GM18505 (cell line): ENCODE measurements at regions not wholly inside any gene's neighbourhood (a gene's known extent, or its start where the extent isn't known, plus 50 kb on each side); places are given as distances from the start of the nearest gene placed in this dataset.
A peak's percentile ranks its signal among the peaks of the same experiment; 100 is the strongest.

Experiments used
- ATAC-seq: cut with Tn5 transposase; IDR thresholded peaks from one replicate; pipeline ENCODE4 v1.9.1; 2021; ENCODE audit not compliant: unreplicated experiment
- POLR2A ChIP-seq: IDR thresholded peaks from 4 replicates; pipeline ENCODE4 v1.6.1; 2011; ENCODE audit warnings: borderline replicate concordance; ENCODE audit not compliant: insufficient read depth, insufficient read length; ENCODE audit errors: extremely low read depth

- TF ChIP-seq POLR2A, result no peak
- no peak for ATAC-seq
These were observed 330.8 kb downstream of the DTWD2 start for GRCh38 chr5:118657576-118657975.

GRCh38 chr5:118653872-118654271 is 334.5 kb downstream of the DTWD2 start:
- no peak for TF ChIP-seq POLR2A

GRCh38 chr5:118653183-118653582 is 335.2 kb downstream of the DTWD2 start:
- no peak for ATAC-seq
- no peak for TF ChIP-seq POLR2A

More at GRCh38 chr5:118653872-118654271, 334.5 kb downstream of the DTWD2 start:
- ATAC-seq, result no peak

- no peak for ATAC-seq
- TF ChIP-seq POLR2A, result no peak
These were observed 337.3 kb downstream of the DTWD2 start for GRCh38 chr5:118651002-118651401.

- no peak for ATAC-seq
- no peak for TF ChIP-seq POLR2A
These were observed 340.8 kb downstream of the DTWD2 start for GRCh38 chr5:118647587-118647986.

- no peak for TF ChIP-seq POLR2A
- no peak for ATAC-seq
These were observed 341.4 kb downstream of the DTWD2 start for GRCh38 chr5:118646917-118647316.

- TF ChIP-seq POLR2A, result no peak
These were observed 350.2 kb downstream of the DTWD2 start for GRCh38 chr5:118637947-118638670.

GRCh38 chr5:118628660-118629354 is 359.5 kb downstream of the DTWD2 start:
- ATAC-seq, result no peak
- TF ChIP-seq POLR2A, result no peak

More at GRCh38 chr5:118637947-118638670, 350.2 kb downstream of the DTWD2 start:
- no peak for ATAC-seq

GRCh38 chr5:118620233-118620632 is 368.1 kb downstream of the DTWD2 start:
- no peak for ATAC-seq
- no peak for TF ChIP-seq POLR2A

- ATAC-seq, result no peak
- no peak for TF ChIP-seq POLR2A
These were observed 368.5 kb downstream of the DTWD2 start for GRCh38 chr5:118619823-118620222.

- ATAC-seq, result peak; percentile 75
- no peak for TF ChIP-seq POLR2A
These were observed 372.1 kb downstream of the DTWD2 start for GRCh38 chr5:118616281-118616680.

GRCh38 chr5:118614731-118615456 is 373.5 kb downstream of the DTWD2 start:
- no peak for TF ChIP-seq POLR2A
- ATAC-seq, result no peak

- TF ChIP-seq POLR2A, result no peak
- no peak for ATAC-seq
These were observed 376.9 kb downstream of the DTWD2 start for GRCh38 chr5:118611332-118611945.
